CD4-positive, alpha-beta memory T cell (primary cell): ENCODE measurements at regions not wholly inside any gene's neighbourhood (a gene's known extent, or its start where the extent isn't known, plus 50 kb on each side); places are given as distances from the start of the nearest gene placed in this dataset.

Experiments used
- CTCF ChIA-PET: fragments of 350-600 bp; sonication (Branson Sonifier 250); formaldehyde crosslinking; loops from one replicate; lab custom pipeline; 2021; ENCODE audit warnings: inconsistent platforms; ENCODE audit not compliant: partially characterized antibody; lab: Charles Lee
- POLR2A ChIA-PET: fragments of 350-600 bp; sonication (Branson Sonifier 250); formaldehyde crosslinking; loops from one replicate; lab custom pipeline; 2021; ENCODE audit not compliant: partially characterized antibody; lab: Charles Lee
- DNase-seq, 5 donors: peaks; one replicate each; pipeline versions ENCODE4 v3.0.0 to v3.0.0-alpha.2; 2020 to 2022; ENCODE audit warnings: mixed read lengths in 1 of 5
- H3K27ac ChIP-seq: one replicate; pipeline ENCODE4 v1.7.0; 2013; ENCODE audit warnings: low read depth, low read length
- H3K27me3 ChIP-seq: 2 replicates; pipeline ENCODE4 v1.7.0; 2013; ENCODE audit warnings: mild to moderate bottlenecking, low read length, moderate library complexity; ENCODE audit not compliant: insufficient read depth
- H3K36me3 ChIP-seq: 2 replicates; pipeline ENCODE4 v1.7.0; 2013; ENCODE audit warnings: mild to moderate bottlenecking, low read length, moderate library complexity; ENCODE audit not compliant: insufficient read depth
- H3K4me1 ChIP-seq: 2 replicates; pipeline ENCODE4 v1.7.0; 2013; ENCODE audit warnings: mild to moderate bottlenecking, low read length, moderate library complexity; ENCODE audit not compliant: insufficient read depth
- H3K4me3 ChIP-seq, 2 donors: one replicate each; pipeline ENCODE4 v1.7.0; 2013; ENCODE audit warnings: low read length in 2 of 2, mild to moderate bottlenecking in 1 of 2
- H3K9me3 ChIP-seq, 2 donors: one replicate each; pipeline ENCODE4 v1.7.0; 2013; ENCODE audit warnings: low read length in 2 of 2, control low read depth in 1 of 2; ENCODE audit not compliant: control insufficient read depth in 1 of 2
- H3K27ac Mint-ChIP-seq, 7 donors: one replicate each; pipeline ENCODE4 v1.8.0; 2020 to 2021; ENCODE audit warnings: mixed read lengths in 7 of 7, mild to moderate bottlenecking in 6 of 7, inconsistent platforms in 3 of 7, moderate library complexity in 3 of 7
- H3K27me3 Mint-ChIP-seq, 2 donors: one replicate each; pipeline ENCODE4 v1.8.0; 2020 to 2021; ENCODE audit warnings: mixed read lengths in 2 of 2
- H3K36me3 Mint-ChIP-seq, 2 donors: one replicate each; pipeline ENCODE4 v1.8.0; 2020 to 2021; ENCODE audit warnings: mixed read lengths in 2 of 2, inconsistent platforms in 1 of 2, mild to moderate bottlenecking in 1 of 2
- H3K4me1 Mint-ChIP-seq, 4 donors: one replicate each; pipeline ENCODE4 v1.8.0; 2020 to 2021; ENCODE audit warnings: mixed read lengths in 4 of 4, mild to moderate bottlenecking in 1 of 4
- H3K4me3 Mint-ChIP-seq, 8 donors: one replicate each; pipeline ENCODE4 v1.8.0; 2020 to 2021; ENCODE audit warnings: mixed read lengths in 8 of 8, mild to moderate bottlenecking in 7 of 8, moderate library complexity in 6 of 8, inconsistent platforms in 3 of 8
- H3K9me3 Mint-ChIP-seq, 8 donors: one replicate each; pipeline ENCODE4 v1.8.0; 2020 to 2021; ENCODE audit warnings: mixed read lengths in 8 of 8, mild to moderate bottlenecking in 5 of 8, inconsistent platforms in 3 of 8, moderate library complexity in 1 of 8
- intact Hi-C: fragments of 100-400 bp; cut with micrococcal nuclease; formaldehyde crosslinking; loops from one replicate; pipeline ENCODE4 v1.15.1; 2023

GRCh38 chr2:19138264-19138825, 220.1 kb downstream of the OSR1 start:
- POLR2A ChIA-PET = no interaction called here
- CTCF ChIA-PET = no interaction called here
- no peak overlapping the region for H3K27ac ChIP-seq
- no peak overlapping the region for H3K4me3 ChIP-seq
- peaks cover 0 to 4% (median 0%) of the 10 kb centered on the region in 8 donors for H3K9me3 Mint-ChIP-seq
- no peak for DNase-seq
- no peaks in the 10 kb centered on the region for H3K27me3 ChIP-seq
- no peak overlapping the region for H3K27ac Mint-ChIP-seq
- H3K27me3 Mint-ChIP-seq = peaks cover 0 to 2% of the 10 kb centered on the region in 2 donors
- H3K9me3 ChIP-seq = no peaks in the 10 kb centered on the region
- H3K4me1 ChIP-seq = no peaks in the 10 kb centered on the region
- H3K4me3 Mint-ChIP-seq = no peak overlapping the region
- no peaks in the 10 kb centered on the region for H3K36me3 Mint-ChIP-seq
- H3K4me1 Mint-ChIP-seq = no peaks in the 10 kb centered on the region
- H3K36me3 ChIP-seq = no peaks in the 10 kb centered on the region
- intact Hi-C loops = no loop called here

GRCh38 chr2:19137433-19137832, 221.0 kb downstream of the OSR1 start:
- ChIA-PET CTCF (no interaction called here), POLR2A (no interaction called here)
- Mint-ChIP-seq H3K27ac (no peak overlapping the region), H3K4me1 (no peaks in the 10 kb centered on the region), H3K27me3 (peaks cover 0 to 2% of the 10 kb centered on the region in 2 donors), H3K4me3 (no peak overlapping the region), H3K9me3 (peaks cover 0 to 4% (median 0%) of the 10 kb centered on the region in 8 donors), H3K36me3 (no peaks in the 10 kb centered on the region)
- no peak for DNase-seq
- H3K4me1 ChIP-seq = no peaks in the 10 kb centered on the region
- H3K27me3 ChIP-seq = no peaks in the 10 kb centered on the region
- no peaks in the 10 kb centered on the region for H3K36me3 ChIP-seq
- intact Hi-C loops = no loop called here
- H3K4me3 ChIP-seq = no peak overlapping the region
- no peak overlapping the region for H3K27ac ChIP-seq
- H3K9me3 ChIP-seq = no peaks in the 10 kb centered on the region

GRCh38 chr2:19132967-19133366, 225.5 kb downstream of the OSR1 start:
- H3K27ac ChIP-seq = no peak overlapping the region
- ChIA-PET CTCF (no interaction called here), POLR2A (no interaction called here)
- peaks cover 0 to 2% of the 10 kb centered on the region in 2 donors for H3K27me3 Mint-ChIP-seq
- H3K36me3 ChIP-seq = no peaks in the 10 kb centered on the region
- no peaks in the 10 kb centered on the region for H3K36me3 Mint-ChIP-seq
- no peaks in the 10 kb centered on the region for H3K9me3 ChIP-seq
- H3K9me3 Mint-ChIP-seq = peaks cover 0 to 4% (median 2%) of the 10 kb centered on the region in 8 donors
- no peak for DNase-seq
- H3K27ac Mint-ChIP-seq = no peak overlapping the region
- intact Hi-C loops = no loop called here
- H3K4me3 ChIP-seq = no peak overlapping the region
- no peaks in the 10 kb centered on the region for H3K4me1 ChIP-seq
- no peaks in the 10 kb centered on the region for H3K27me3 ChIP-seq
- H3K4me1 Mint-ChIP-seq = no peaks in the 10 kb centered on the region
- H3K4me3 Mint-ChIP-seq = no peak overlapping the region

GRCh38 chr2:19131871-19132270, 226.6 kb downstream of the OSR1 start:
- Mint-ChIP-seq H3K36me3 (no peaks in the 10 kb centered on the region), H3K27ac (no peak overlapping the region), H3K4me1 (no peaks in the 10 kb centered on the region), H3K4me3 (no peak overlapping the region), H3K27me3 (no peaks in the 10 kb centered on the region), H3K9me3 (peaks cover 0 to 4% (median 1%) of the 10 kb centered on the region in 8 donors)
- no peaks in the 10 kb centered on the region for H3K9me3 ChIP-seq
- H3K4me3 ChIP-seq = no peak overlapping the region
- CTCF ChIA-PET = no interaction called here
- DNase-seq = no peak
- no peaks in the 10 kb centered on the region for H3K27me3 ChIP-seq
- intact Hi-C loops = no loop called here
- H3K36me3 ChIP-seq = no peaks in the 10 kb centered on the region
- no peaks in the 10 kb centered on the region for H3K4me1 ChIP-seq
- no peak overlapping the region for H3K27ac ChIP-seq
- POLR2A ChIA-PET = no interaction called here

- H3K4me1 Mint-ChIP-seq = no peaks in the 10 kb centered on the region
- intact Hi-C loops = no loop called here
- no peaks in the 10 kb centered on the region for H3K9me3 ChIP-seq
- H3K27me3 ChIP-seq = no peaks in the 10 kb centered on the region
- POLR2A ChIA-PET = no interaction called here
- H3K27me3 Mint-ChIP-seq = peaks cover 0 to 2% of the 10 kb centered on the region in 2 donors
- peaks cover 0 to 4% (median 0%) of the 10 kb centered on the region in 8 donors for H3K9me3 Mint-ChIP-seq
- H3K4me3 Mint-ChIP-seq = no peak overlapping the region
- H3K4me1 ChIP-seq = no peaks in the 10 kb centered on the region
- no peak for DNase-seq
- H3K27ac ChIP-seq = no peak overlapping the region
- no peak overlapping the region for H3K27ac Mint-ChIP-seq
- H3K36me3 Mint-ChIP-seq = no peaks in the 10 kb centered on the region
- H3K36me3 ChIP-seq = no peaks in the 10 kb centered on the region
- CTCF ChIA-PET = no interaction called here
- H3K4me3 ChIP-seq = no peak overlapping the region
These were observed 230.3 kb downstream of the OSR1 start for GRCh38 chr2:19128148-19128547.

- CTCF ChIA-PET = no interaction called here
- Histone ChIP-seq H3K27me3 (no peaks in the 10 kb centered on the region), H3K4me3 (no peak overlapping the region), H3K36me3 (no peaks in the 10 kb centered on the region), H3K4me1 (no peaks in the 10 kb centered on the region), H3K27ac (no peak overlapping the region), H3K9me3 (no peaks in the 10 kb centered on the region)
- no peak for DNase-seq
- H3K27ac Mint-ChIP-seq = no peak overlapping the region
- no peaks in the 10 kb centered on the region for H3K36me3 Mint-ChIP-seq
- POLR2A ChIA-PET = no interaction called here
- no peaks in the 10 kb centered on the region for H3K4me1 Mint-ChIP-seq
- H3K27me3 Mint-ChIP-seq = peaks cover 0 to 2% of the 10 kb centered on the region in 2 donors
- intact Hi-C loops = no loop called here
- H3K4me3 Mint-ChIP-seq = no peak overlapping the region
- H3K9me3 Mint-ChIP-seq = peaks cover 0 to 4% (median 0%) of the 10 kb centered on the region in 8 donors
These were observed 230.8 kb downstream of the OSR1 start for GRCh38 chr2:19127616-19128015.

- intact Hi-C loops = no loop called here
- Histone ChIP-seq H3K4me1 (no peaks in the 10 kb centered on the region), H3K9me3 (no peaks in the 10 kb centered on the region), H3K27ac (no peak overlapping the region), H3K27me3 (no peaks in the 10 kb centered on the region), H3K4me3 (no peak overlapping the region), H3K36me3 (no peaks in the 10 kb centered on the region)
- Mint-ChIP-seq H3K27me3 (peaks cover 0 to 2% of the 10 kb centered on the region in 2 donors), H3K4me3 (no peak overlapping the region), H3K27ac (no peak overlapping the region), H3K4me1 (no peaks in the 10 kb centered on the region), H3K36me3 (no peaks in the 10 kb centered on the region), H3K9me3 (peaks cover 0 to 4% (median 0%) of the 10 kb centered on the region in 8 donors)
- ChIA-PET POLR2A (no interaction called here), CTCF (no interaction called here)
- DNase-seq = no peak
These were observed 232.3 kb downstream of the OSR1 start for GRCh38 chr2:19125901-19126680.
